Esophagus muscularis mucosa (tissue), 3 donors: ENCODE measurements at regions not wholly inside any gene's neighbourhood (a gene's known extent, or its start where the extent isn't known, plus 50 kb on each side); places are given as distances from the start of the nearest gene placed in this dataset.

Experiments
- CTCF ChIP-seq, 3 experiments: fragments of 200-600 bp in 2 of 3; fragments of 450-650 bp in 1 of 3; sonication (generic) in 2 of 3; IDR thresholded peaks; one replicate each; pipeline ENCODE4 v1.5.1; 2017 to 2019; ENCODE audit warnings: antibody characterized with exemption in 3 of 3, mild to moderate bottlenecking in 2 of 3, moderate library complexity in 1 of 3
- POLR2A ChIP-seq: fragments of 450-650 bp; IDR thresholded peaks from one replicate; pipeline ENCODE4 v1.6.1; 2017; ENCODE audit warnings: antibody characterized with exemption, moderate library complexity, mild to moderate bottlenecking, low read depth
- POLR2AphosphoS5 ChIP-seq, 2 donors: sonication (generic); formaldehyde crosslinking; IDR thresholded peaks; one replicate each; pipeline ENCODE4 v1.6.1; 2017; ENCODE audit warnings: antibody characterized with exemption in 2 of 2

- TF ChIP-seq CTCF (IDR thresholded peaks at IDR 0.05) (no peak), POLR2A (no peak), POLR2AphosphoS5 (IDR thresholded peaks at IDR 0.05) (no peak)
Measured at GRCh38 chr22:22062306-22062793, 79.8 kb upstream of the TOP3B start.
